GM18511 (cell line): ENCODE measurements at regions not wholly inside any gene's neighbourhood (a gene's known extent, or its start where the extent isn't known, plus 50 kb on each side); places are given as distances from the start of the nearest gene placed in this dataset.

Source experiments
- ATAC-seq: cut with Tn5 transposase; IDR thresholded peaks from one replicate; pipeline ENCODE4 v1.9.1; 2021; ENCODE audit warnings: mild to moderate bottlenecking, moderate library complexity; ENCODE audit not compliant: unreplicated experiment

GRCh38 chr9:107386396-107386795 is 103.2 kb downstream of the KLF4 start:
- ATAC-seq, result no peak
